Ishikawa (cell line): ENCODE measurements at regions not wholly inside any gene's neighbourhood (a gene's known extent, or its start where the extent isn't known, plus 50 kb on each side); places are given as distances from the start of the nearest gene placed in this dataset.

Experiments used
- CEBPB ChIP-seq: IDR thresholded peaks from 2 replicates; pipeline ENCODE4 v1.6.1; 2012
- CREB1 ChIP-seq: IDR thresholded peaks from 2 replicates; pipeline ENCODE4 v1.6.1; 2012; ENCODE audit warnings: low read depth
- EGR1 ChIP-seq: IDR thresholded peaks from 2 replicates; pipeline ENCODE4 v1.6.1; 2012
- EP300 ChIP-seq: IDR thresholded peaks from 2 replicates; pipeline ENCODE4 v1.6.1; 2012; ENCODE audit warnings: borderline replicate concordance
- FOXM1 ChIP-seq: IDR thresholded peaks from 2 replicates; pipeline ENCODE4 v1.6.1; 2012; ENCODE audit warnings: low read depth, borderline replicate concordance
- MAX ChIP-seq: IDR thresholded peaks from 2 replicates; pipeline ENCODE4 v1.6.1; 2012
- NFIC ChIP-seq: IDR thresholded peaks from 2 replicates; pipeline ENCODE4 v1.6.1; 2012
- RAD21 ChIP-seq: IDR thresholded peaks from 2 replicates; pipeline ENCODE4 v1.6.1; 2012; ENCODE audit warnings: low read depth
- REST ChIP-seq: IDR thresholded peaks from 2 replicates; pipeline ENCODE4 v1.6.1; 2012; ENCODE audit warnings: low read depth, mild to moderate bottlenecking
- TAF1 ChIP-seq: IDR thresholded peaks from 2 replicates; pipeline ENCODE4 v1.6.1; 2012; ENCODE audit warnings: low read depth, mild to moderate bottlenecking
- TCF12 ChIP-seq: IDR thresholded peaks from 2 replicates; pipeline ENCODE4 v1.6.1; 2012; ENCODE audit warnings: low read depth
- TEAD4 ChIP-seq: IDR thresholded peaks from 2 replicates; pipeline ENCODE4 v1.6.1; 2012
- USF1 ChIP-seq: IDR thresholded peaks from 2 replicates; pipeline ENCODE4 v1.6.1; 2012
- YY1 ChIP-seq: IDR thresholded peaks from 2 replicates; pipeline ENCODE4 v1.6.1; 2012; ENCODE audit warnings: low read depth
- ZBTB7A ChIP-seq: IDR thresholded peaks from 2 replicates; pipeline ENCODE4 v1.6.1; 2012; ENCODE audit warnings: low read depth

GRCh38 chr4:13218326-13218958 is 265.7 kb downstream of the RAB28 start:
- TF ChIP-seq FOXM1 (no peak), EP300 (no peak), MAX (no peak)

GRCh38 chr4:13215560-13215959 is 268.6 kb downstream of the RAB28 start:
- TF ChIP-seq CREB1 (no peak), TEAD4 (no peak), EGR1 (no peak), CEBPB (no peak), RAD21 (no peak), REST (no peak), MAX (no peak), YY1 (no peak), EP300 (no peak), ZBTB7A (no peak)

- TF ChIP-seq ZBTB7A (no peak), CREB1 (no peak), TEAD4 (no peak), USF1 (no peak), NFIC (no peak), TCF12 (no peak), RAD21 (no peak), EGR1 (no peak), REST (no peak), FOXM1 (no peak)
Observed at GRCh38 chr4:13212936-13213335, 271.2 kb downstream of the RAB28 start.

GRCh38 chr4:13209600-13209999 is 274.5 kb downstream of the RAB28 start:
- no peak for TF ChIP-seq FOXM1
- TF ChIP-seq TEAD4 = no peak
- no peak for TF ChIP-seq NFIC
- no peak for TF ChIP-seq CREB1
- TF ChIP-seq USF1 = no peak
- TF ChIP-seq EGR1 = no peak
- no peak for TF ChIP-seq REST
- TF ChIP-seq YY1 = no peak
- TF ChIP-seq EP300 = no peak
- no peak for TF ChIP-seq CEBPB
- TF ChIP-seq TAF1 = no peak
- no peak for TF ChIP-seq ZBTB7A
- TF ChIP-seq MAX = no peak
- no peak for TF ChIP-seq RAD21
- no peak for TF ChIP-seq TCF12
